Forelimb muscle (tissue), 1 donor: ENCODE measurements at regions not wholly inside any gene's neighbourhood (a gene's known extent, or its start where the extent isn't known, plus 50 kb on each side); places are given as distances from the start of the nearest gene placed in this dataset.
"Not testable (repeated sequence)": the region's sequence is repeated elsewhere in the genome, so short reads cannot be mapped to it uniquely, and the experiment has no call there.

Experiments used
- DNase-seq: peaks from one replicate; pipeline ENCODE4 v3.0.0-alpha.2; 2013; ENCODE audit warnings: low read depth

GRCh38 chr1:157326173-157326859 lies 188.1 kb upstream of the ETV3 start:
- DNase-seq, result no peak

- no peak for DNase-seq
Observed at GRCh38 chr1:157325220-157325619, 187.0 kb upstream of the ETV3 start.

- DNase-seq, result not testable (repeated sequence)
Observed at GRCh38 chr1:157321972-157322371, 183.8 kb upstream of the ETV3 start.

GRCh38 chr1:157319567-157319966 lies 181.4 kb upstream of the ETV3 start:
- no peak for DNase-seq

GRCh38 chr1:157317229-157317628 lies 179.0 kb upstream of the ETV3 start:
- not testable (repeated sequence) for DNase-seq

GRCh38 chr1:157315544-157315943 lies 177.3 kb upstream of the ETV3 start:
- DNase-seq, result no peak

- DNase-seq, result no peak
Observed at GRCh38 chr1:157314408-157314807, 176.2 kb upstream of the ETV3 start.

GRCh38 chr1:157313240-157313807 lies 175.1 kb upstream of the ETV3 start:
- DNase-seq, result no peak

GRCh38 chr1:157312082-157312812 lies 174.1 kb upstream of the ETV3 start:
- DNase-seq, result no peak

- DNase-seq, result no peak
Observed at GRCh38 chr1:157311730-157312081, 173.5 kb upstream of the ETV3 start.

GRCh38 chr1:157310805-157311729 lies 172.9 kb upstream of the ETV3 start:
- not testable (repeated sequence) for DNase-seq

- no peak for DNase-seq
Observed at GRCh38 chr1:157310401-157310800, 172.2 kb upstream of the ETV3 start.

- DNase-seq, result no peak
Observed at GRCh38 chr1:157307491-157307890, 169.3 kb upstream of the ETV3 start.

- DNase-seq, result no peak
Observed at GRCh38 chr1:157306896-157307295, 168.7 kb upstream of the ETV3 start.

- DNase-seq, result no peak
Observed at GRCh38 chr1:157304271-157304670, 166.1 kb upstream of the ETV3 start.

- DNase-seq, result no peak
Observed at GRCh38 chr1:157302724-157303123, 164.5 kb upstream of the ETV3 start.

- DNase-seq, result no peak
Observed at GRCh38 chr1:157302199-157302497, 164.0 kb upstream of the ETV3 start.

GRCh38 chr1:157301477-157302198 lies 163.4 kb upstream of the ETV3 start:
- DNase-seq, result no peak

GRCh38 chr1:157294387-157295145 lies 156.4 kb upstream of the ETV3 start:
- not testable (repeated sequence) for DNase-seq

GRCh38 chr1:157292809-157293564 lies 154.8 kb upstream of the ETV3 start:
- DNase-seq, result no peak
